ENCODE measurements at regions not wholly inside any gene's neighbourhood (a gene's known extent, or its start where the extent isn't known, plus 50 kb on each side); places are given as distances from the start of the nearest gene placed in this dataset.

DNA sequence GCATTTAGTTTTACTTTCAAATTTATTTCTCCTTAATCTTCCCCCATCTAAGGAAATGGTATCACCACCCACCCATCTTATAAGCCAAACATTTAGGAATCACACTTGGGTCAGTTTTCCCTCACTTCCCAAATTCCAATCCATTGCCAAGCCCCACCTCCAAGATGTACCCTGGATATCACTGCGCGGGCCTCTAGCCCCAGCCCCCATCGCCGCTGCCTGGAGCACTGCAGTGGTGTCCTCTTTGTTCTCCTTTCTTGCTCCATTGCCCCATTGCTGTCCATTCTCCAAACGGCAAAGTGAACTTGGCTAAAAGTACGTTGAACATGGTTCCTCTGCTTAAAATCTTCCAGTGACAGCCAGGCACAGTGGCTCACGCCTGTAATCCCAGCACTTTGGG, 267.8 kb downstream of the SHOX2 start:
- Histone ChIP-seq H3K4me3 (ENCODE audit: insufficient read depth, low read depth, low read length, poor library complexity, severe bottlenecking) (no peak overlapping the region), H3K4me1 (ENCODE audit: control insufficient read depth, insufficient read depth, low read length, poor library complexity, severe bottlenecking) (no peaks in the 10 kb centered on the region), H3K9me3 (ENCODE audit: control insufficient read depth, low read length) (no peaks in the 10 kb centered on the region), H3K27ac (ENCODE audit: insufficient read depth, low read length, poor library complexity, severe bottlenecking) (no peak overlapping the region), H3K27me3 (replicated peaks; ENCODE audit: control insufficient read depth, insufficient read depth, low read length, poor library complexity, severe bottlenecking) (no peaks in the 10 kb centered on the region), H3K36me3 (ENCODE audit: control insufficient read depth, insufficient read depth, low read length) (no peaks in the 10 kb centered on the region)
- DNase-seq: no peak

DNA sequence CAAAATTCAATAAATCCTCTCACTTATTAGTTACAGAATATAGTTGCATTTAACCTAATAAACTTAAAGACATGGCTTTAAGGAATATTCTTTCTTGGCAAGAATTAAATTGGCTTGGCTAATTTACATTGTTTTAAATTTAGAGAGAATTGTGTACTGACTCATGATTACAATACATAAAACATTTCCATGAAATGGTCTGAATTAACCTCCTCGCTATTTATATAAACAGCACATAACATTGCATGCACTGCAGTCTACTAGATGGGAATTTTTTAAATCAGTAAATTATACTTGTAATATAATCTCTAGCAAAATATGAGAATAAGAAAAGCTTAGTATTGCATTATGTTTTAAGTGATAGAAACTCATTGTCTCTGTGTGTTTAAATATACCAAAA, 268.9 kb downstream of the SHOX2 start:
- Histone ChIP-seq H3K27ac (ENCODE audit: insufficient read depth, low read length, poor library complexity, severe bottlenecking) (no peak overlapping the region), H3K4me1 (ENCODE audit: control insufficient read depth, insufficient read depth, low read length, poor library complexity, severe bottlenecking) (no peaks in the 10 kb centered on the region), H3K36me3 (ENCODE audit: control insufficient read depth, insufficient read depth, low read length) (no peaks in the 10 kb centered on the region), H3K27me3 (replicated peaks; ENCODE audit: control insufficient read depth, insufficient read depth, low read length, poor library complexity, severe bottlenecking) (no peaks in the 10 kb centered on the region), H3K9me3 (ENCODE audit: control insufficient read depth, low read length) (no peaks in the 10 kb centered on the region), H3K4me3 (ENCODE audit: insufficient read depth, low read depth, low read length, poor library complexity, severe bottlenecking) (no peak overlapping the region)
- DNase-seq: no peak

- DNase-seq: no peak
- Histone ChIP-seq H3K9me3 (ENCODE audit: control insufficient read depth, low read length) (no peaks in the 10 kb centered on the region), H3K27me3 (replicated peaks; ENCODE audit: control insufficient read depth, insufficient read depth, low read length, poor library complexity, severe bottlenecking) (no peaks in the 10 kb centered on the region), H3K27ac (ENCODE audit: insufficient read depth, low read length, poor library complexity, severe bottlenecking) (no peak overlapping the region), H3K4me1 (ENCODE audit: control insufficient read depth, insufficient read depth, low read length, poor library complexity, severe bottlenecking) (no peaks in the 10 kb centered on the region), H3K4me3 (ENCODE audit: insufficient read depth, low read depth, low read length, poor library complexity, severe bottlenecking) (no peak overlapping the region), H3K36me3 (ENCODE audit: control insufficient read depth, insufficient read depth, low read length) (no peaks in the 10 kb centered on the region)
Observed at GRCh38 chr3:157836022-157836421, 270.2 kb downstream of the SHOX2 start.

GRCh38 chr3:157832588-157832987, 273.6 kb downstream of the SHOX2 start:
- Histone ChIP-seq H3K36me3 (ENCODE audit: control insufficient read depth, insufficient read depth, low read length) (no peaks in the 10 kb centered on the region), H3K27me3 (replicated peaks; ENCODE audit: control insufficient read depth, insufficient read depth, low read length, poor library complexity, severe bottlenecking) (no peaks in the 10 kb centered on the region), H3K4me3 (ENCODE audit: insufficient read depth, low read depth, low read length, poor library complexity, severe bottlenecking) (no peak overlapping the region), H3K27ac (ENCODE audit: insufficient read depth, low read length, poor library complexity, severe bottlenecking) (no peak overlapping the region), H3K9me3 (ENCODE audit: control insufficient read depth, low read length) (no peaks in the 10 kb centered on the region), H3K4me1 (ENCODE audit: control insufficient read depth, insufficient read depth, low read length, poor library complexity, severe bottlenecking) (no peaks in the 10 kb centered on the region)
- DNase-seq: no peak

DNA sequence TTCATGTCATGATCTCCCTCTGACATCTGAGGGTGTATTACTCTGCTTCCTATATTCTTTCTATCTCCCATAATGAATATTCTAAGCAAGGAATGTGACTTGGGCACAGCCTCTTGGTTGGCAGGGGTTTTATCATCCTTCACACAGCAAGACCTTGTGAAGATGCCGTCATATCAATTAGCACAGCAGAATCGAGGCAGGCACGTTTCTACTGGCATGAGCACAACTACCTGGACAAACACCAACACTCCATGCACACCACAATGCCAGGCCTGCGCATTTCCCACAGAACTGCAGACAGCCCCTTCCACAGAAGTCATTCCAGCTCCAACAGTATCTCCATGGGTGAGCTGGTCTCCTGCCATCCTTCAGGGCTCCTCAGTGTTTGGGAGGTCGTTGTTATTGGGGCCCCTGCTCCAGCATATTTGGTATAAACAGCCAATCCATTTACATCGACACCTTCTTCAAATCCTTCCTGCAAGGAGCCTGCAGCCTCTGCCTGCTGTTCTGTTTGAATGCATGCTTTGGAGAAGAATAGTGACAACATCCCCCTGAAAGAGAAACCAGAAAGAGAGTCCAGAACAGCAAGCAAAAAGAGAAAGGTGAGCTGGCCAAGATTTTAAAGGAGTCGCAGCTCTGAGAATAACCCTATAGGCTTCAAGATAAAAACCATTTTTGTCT, 275.5 kb downstream of the SHOX2 start:
- Histone ChIP-seq H3K27ac (ENCODE audit: insufficient read depth, low read length, poor library complexity, severe bottlenecking) (no peak overlapping the region), H3K4me3 (ENCODE audit: insufficient read depth, low read depth, low read length, poor library complexity, severe bottlenecking) (no peak overlapping the region), H3K4me1 (ENCODE audit: control insufficient read depth, insufficient read depth, low read length, poor library complexity, severe bottlenecking) (no peaks in the 10 kb centered on the region), H3K36me3 (ENCODE audit: control insufficient read depth, insufficient read depth, low read length) (no peaks in the 10 kb centered on the region), H3K9me3 (ENCODE audit: control insufficient read depth, low read length) (no peaks in the 10 kb centered on the region), H3K27me3 (replicated peaks; ENCODE audit: control insufficient read depth, insufficient read depth, low read length, poor library complexity, severe bottlenecking) (no peaks in the 10 kb centered on the region)
- DNase-seq: no peak

DNA sequence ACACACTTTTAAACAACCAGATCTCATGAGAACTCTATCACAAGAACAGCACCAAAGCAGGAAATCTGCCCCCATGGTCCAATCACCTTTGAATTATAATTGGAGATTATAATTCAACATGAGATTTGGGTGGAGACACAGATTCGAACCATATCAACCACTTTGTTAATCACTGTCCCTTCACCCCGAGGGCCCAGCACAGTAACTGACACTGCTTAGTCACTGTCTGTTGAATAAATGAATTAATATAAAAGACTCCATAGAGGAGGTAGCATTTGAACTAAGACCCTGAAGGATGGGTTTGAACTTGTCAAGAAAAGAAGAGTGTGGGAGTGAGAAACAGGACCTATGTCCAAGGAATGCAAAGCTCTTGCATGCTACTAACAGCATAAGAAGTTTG, 276.4 kb downstream of the SHOX2 start:
- Histone ChIP-seq H3K9me3 (ENCODE audit: control insufficient read depth, low read length) (no peaks in the 10 kb centered on the region), H3K27me3 (replicated peaks; ENCODE audit: control insufficient read depth, insufficient read depth, low read length, poor library complexity, severe bottlenecking) (no peaks in the 10 kb centered on the region), H3K4me3 (ENCODE audit: insufficient read depth, low read depth, low read length, poor library complexity, severe bottlenecking) (no peak overlapping the region), H3K4me1 (ENCODE audit: control insufficient read depth, insufficient read depth, low read length, poor library complexity, severe bottlenecking) (no peaks in the 10 kb centered on the region), H3K36me3 (ENCODE audit: control insufficient read depth, insufficient read depth, low read length) (no peaks in the 10 kb centered on the region), H3K27ac (ENCODE audit: insufficient read depth, low read length, poor library complexity, severe bottlenecking) (no peak overlapping the region)
- no peak for DNase-seq

GRCh38 chr3:157824281-157824680, 281.9 kb downstream of the SHOX2 start:
- H3K27ac ChIP-seq (ENCODE audit: insufficient read depth, low read length, poor library complexity, severe bottlenecking): no peak overlapping the region
- H3K27me3 ChIP-seq (replicated peaks; ENCODE audit: control insufficient read depth, insufficient read depth, low read length, poor library complexity, severe bottlenecking): no peaks in the 10 kb centered on the region
- H3K9me3 ChIP-seq (ENCODE audit: control insufficient read depth, low read length): no peaks in the 10 kb centered on the region
- no peak overlapping the region for H3K4me3 ChIP-seq (ENCODE audit: insufficient read depth, low read depth, low read length, poor library complexity, severe bottlenecking)
- no peaks in the 10 kb centered on the region for H3K4me1 ChIP-seq (ENCODE audit: control insufficient read depth, insufficient read depth, low read length, poor library complexity, severe bottlenecking)
- DNase-seq: no peak
- no peaks in the 10 kb centered on the region for H3K36me3 ChIP-seq (ENCODE audit: control insufficient read depth, insufficient read depth, low read length)

- Histone ChIP-seq H3K27ac (ENCODE audit: insufficient read depth, low read length, poor library complexity, severe bottlenecking) (no peak overlapping the region), H3K27me3 (replicated peaks; ENCODE audit: control insufficient read depth, insufficient read depth, low read length, poor library complexity, severe bottlenecking) (no peaks in the 10 kb centered on the region), H3K4me3 (ENCODE audit: insufficient read depth, low read depth, low read length, poor library complexity, severe bottlenecking) (no peak overlapping the region), H3K4me1 (ENCODE audit: control insufficient read depth, insufficient read depth, low read length, poor library complexity, severe bottlenecking) (no peaks in the 10 kb centered on the region), H3K9me3 (ENCODE audit: control insufficient read depth, low read length) (no peaks in the 10 kb centered on the region), H3K36me3 (ENCODE audit: control insufficient read depth, insufficient read depth, low read length) (no peaks in the 10 kb centered on the region)
- DNase-seq: no peak
Observed at GRCh38 chr3:157823050-157823449, 283.2 kb downstream of the SHOX2 start.

DNA sequence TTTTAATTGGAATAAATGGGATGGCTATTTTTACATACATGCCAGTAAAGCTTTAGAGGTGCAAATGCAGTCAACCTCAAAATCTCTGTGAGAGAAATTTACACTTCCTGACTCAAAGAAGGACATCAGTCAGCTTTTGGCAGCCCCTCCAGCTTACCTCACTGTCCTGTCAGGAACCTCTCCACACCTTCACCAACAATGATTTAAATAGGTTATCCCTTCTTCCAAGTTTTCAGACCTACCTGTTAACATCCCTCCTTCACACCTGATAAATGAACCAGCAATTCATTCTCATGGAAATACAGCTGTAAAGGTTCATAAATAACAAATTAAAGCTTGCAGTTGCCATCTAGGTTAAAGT, 286.1 kb downstream of the SHOX2 start:
- no peaks in the 10 kb centered on the region for H3K36me3 ChIP-seq (ENCODE audit: control insufficient read depth, insufficient read depth, low read length)
- no peaks in the 10 kb centered on the region for H3K27me3 ChIP-seq (replicated peaks; ENCODE audit: control insufficient read depth, insufficient read depth, low read length, poor library complexity, severe bottlenecking)
- H3K27ac ChIP-seq (ENCODE audit: insufficient read depth, low read length, poor library complexity, severe bottlenecking): no peak overlapping the region
- no peaks in the 10 kb centered on the region for H3K4me1 ChIP-seq (ENCODE audit: control insufficient read depth, insufficient read depth, low read length, poor library complexity, severe bottlenecking)
- no peak for DNase-seq
- H3K9me3 ChIP-seq (ENCODE audit: control insufficient read depth, low read length): no peaks in the 10 kb centered on the region
- no peak overlapping the region for H3K4me3 ChIP-seq (ENCODE audit: insufficient read depth, low read depth, low read length, poor library complexity, severe bottlenecking)

GRCh38 chr3:157819270-157820156, 286.7 kb downstream of the SHOX2 start:
- no peak for DNase-seq
- H3K9me3 ChIP-seq (ENCODE audit: control insufficient read depth, low read length): no peaks in the 10 kb centered on the region
- H3K4me3 ChIP-seq (ENCODE audit: insufficient read depth, low read depth, low read length, poor library complexity, severe bottlenecking): no peak overlapping the region
- H3K27me3 ChIP-seq (replicated peaks; ENCODE audit: control insufficient read depth, insufficient read depth, low read length, poor library complexity, severe bottlenecking): no peaks in the 10 kb centered on the region
- H3K27ac ChIP-seq (ENCODE audit: insufficient read depth, low read length, poor library complexity, severe bottlenecking): no peak overlapping the region
- H3K36me3 ChIP-seq (ENCODE audit: control insufficient read depth, insufficient read depth, low read length): no peaks in the 10 kb centered on the region
- no peaks in the 10 kb centered on the region for H3K4me1 ChIP-seq (ENCODE audit: control insufficient read depth, insufficient read depth, low read length, poor library complexity, severe bottlenecking)
